NT2/D1 (cell line): ENCODE measurements at regions not wholly inside any gene's neighbourhood (a gene's known extent, or its start where the extent isn't known, plus 50 kb on each side); places are given as distances from the start of the nearest gene placed in this dataset.

Experiments used
- SUZ12 ChIP-seq: IDR thresholded peaks from 2 replicates; pipeline ENCODE4 v1.6.1; 2011; ENCODE audit not compliant: insufficient read length, insufficient read depth; ENCODE audit errors: extremely low read depth
- YY1 ChIP-seq: IDR thresholded peaks from 2 replicates; pipeline ENCODE4 v1.6.1; 2011; ENCODE audit not compliant: insufficient read length, insufficient read depth
- ZNF274 ChIP-seq: IDR thresholded peaks from 2 replicates; pipeline ENCODE4 v1.6.1; 2011; ENCODE audit warnings: mild to moderate bottlenecking, low read depth, low read length

DNA sequence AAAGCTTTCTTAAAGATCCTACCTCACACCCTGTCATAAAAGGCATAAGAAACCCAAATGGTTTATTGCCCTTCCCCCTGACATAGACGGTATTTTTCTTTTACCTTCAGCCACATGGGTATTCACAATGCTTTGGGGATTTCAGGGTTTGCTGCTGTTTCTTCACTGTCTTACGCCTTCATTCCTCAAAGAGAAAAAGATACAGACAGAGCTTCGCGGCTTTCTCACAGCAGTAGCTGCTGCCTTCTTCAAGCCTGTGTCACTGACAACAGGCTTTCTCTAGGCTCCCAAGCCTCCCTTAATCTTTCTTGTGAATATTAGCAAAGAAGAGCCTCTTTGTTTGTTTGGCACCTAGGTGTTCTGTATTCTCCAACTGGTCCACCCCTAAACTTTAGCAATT lies 197.4 kb upstream of the ARID2 start:
- TF ChIP-seq SUZ12: no peak
- no peak for TF ChIP-seq YY1
- no peak for TF ChIP-seq ZNF274
